ENCODE measurements at regions not wholly inside any gene's neighbourhood (a gene's known extent, or its start where the extent isn't known, plus 50 kb on each side); places are given as distances from the start of the nearest gene placed in this dataset.
"Not testable (repeated sequence)": the region's sequence is repeated elsewhere in the genome, so short reads cannot be mapped to it uniquely, and the experiment has no call there.

DNA sequence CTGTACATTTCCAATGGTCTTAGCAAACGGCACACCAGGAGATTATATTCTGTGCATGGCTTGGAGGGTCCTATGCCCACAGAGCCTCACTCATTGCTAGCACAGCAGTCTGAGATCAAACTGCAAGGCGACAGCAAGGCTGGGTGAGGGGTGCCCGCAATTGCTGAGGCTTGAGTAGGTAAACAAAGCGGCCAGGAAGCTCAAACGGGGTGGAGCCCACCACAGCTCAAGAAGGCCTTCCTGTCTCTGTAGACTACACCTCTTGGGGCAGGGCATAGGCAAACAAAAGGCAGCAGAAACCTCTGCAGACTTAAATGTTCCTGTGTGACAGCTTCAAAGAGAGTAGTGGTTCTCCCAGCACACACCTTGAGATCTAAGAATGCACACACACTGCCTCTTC lies 91.3 kb downstream of the OR4A5 start:
- ATAC-seq, H3K27me3 ChIP-seq, DNase-seq, H3K4me1 ChIP-seq, H3K36me3 ChIP-seq, H3K4me3 ChIP-seq, H3K27ac ChIP-seq: not testable (repeated sequence)
- intact Hi-C loops (cut with DNase I): loop anchor here in 1 of 10 donors (10.0 kb wide), 1 partner anchor 53 kb away; no protein-coding TSS in a partner anchor
- peaks cover 0 to 72% (median 35%) of the 10 kb centered on the region in 12 donors for H3K9me3 ChIP-seq
- 57 to 64% (median 60%) methylated on average over 5 of the region's 5 CpGs for WGBS, 4 donors

DNA sequence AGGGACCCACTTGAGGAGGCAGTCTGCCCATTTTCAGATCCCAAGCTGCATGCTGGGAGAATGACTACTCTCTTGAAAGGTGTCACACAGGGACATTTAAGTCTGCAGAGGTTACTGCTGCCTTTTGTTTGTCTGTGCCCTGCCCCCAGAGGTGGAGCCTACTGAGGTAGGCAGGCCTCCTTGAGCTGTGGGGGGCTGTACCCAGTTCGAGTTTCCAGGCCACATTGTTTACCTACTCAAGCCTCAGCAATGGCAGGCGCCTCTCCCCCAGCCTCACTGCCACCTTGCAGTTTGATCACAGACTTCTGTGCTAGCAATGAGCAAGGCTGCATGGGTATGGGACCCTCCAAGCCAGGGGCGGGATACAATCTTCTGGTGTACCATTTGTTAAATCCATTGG lies 126.0 kb downstream of the OR4A5 start:
- intact Hi-C loops (cut with DNase I): no loop called here
- TF ChIP-seq POLR2A (IDR thresholded peaks at IDR 0.05): no peak
- TF ChIP-seq, protein P1, sequence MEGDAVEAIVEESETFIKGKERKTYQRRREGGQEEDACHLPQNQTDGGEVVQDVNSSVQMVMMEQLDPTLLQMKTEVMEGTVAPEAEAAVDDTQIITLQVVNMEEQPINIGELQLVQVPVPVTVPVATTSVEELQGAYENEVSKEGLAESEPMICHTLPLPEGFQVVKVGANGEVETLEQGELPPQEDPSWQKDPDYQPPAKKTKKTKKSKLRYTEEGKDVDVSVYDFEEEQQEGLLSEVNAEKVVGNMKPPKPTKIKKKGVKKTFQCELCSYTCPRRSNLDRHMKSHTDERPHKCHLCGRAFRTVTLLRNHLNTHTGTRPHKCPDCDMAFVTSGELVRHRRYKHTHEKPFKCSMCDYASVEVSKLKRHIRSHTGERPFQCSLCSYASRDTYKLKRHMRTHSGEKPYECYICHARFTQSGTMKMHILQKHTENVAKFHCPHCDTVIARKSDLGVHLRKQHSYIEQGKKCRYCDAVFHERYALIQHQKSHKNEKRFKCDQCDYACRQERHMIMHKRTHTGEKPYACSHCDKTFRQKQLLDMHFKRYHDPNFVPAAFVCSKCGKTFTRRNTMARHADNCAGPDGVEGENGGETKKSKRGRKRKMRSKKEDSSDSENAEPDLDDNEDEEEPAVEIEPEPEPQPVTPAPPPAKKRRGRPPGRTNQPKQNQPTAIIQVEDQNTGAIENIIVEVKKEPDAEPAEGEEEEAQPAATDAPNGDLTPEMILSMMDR (IDR thresholded peaks at IDR 0.05): no peak
- no peaks in the 10 kb centered on the region for H3K4me1 ChIP-seq
- DNase-seq (no peak), ATAC-seq (no peak)
- H3K36me3 ChIP-seq: no peaks in the 10 kb centered on the region
- no peak overlapping the region for H3K4me3 ChIP-seq
- 33 to 44% (median 34%) methylated on average over 3 of the region's 3 CpGs for WGBS, 4 donors
- no peaks in the 10 kb centered on the region for H3K27me3 ChIP-seq
- peaks cover 0 to 86% (median 43%) of the 10 kb centered on the region in 12 donors for H3K9me3 ChIP-seq
- no peak overlapping the region for H3K27ac ChIP-seq

DNA sequence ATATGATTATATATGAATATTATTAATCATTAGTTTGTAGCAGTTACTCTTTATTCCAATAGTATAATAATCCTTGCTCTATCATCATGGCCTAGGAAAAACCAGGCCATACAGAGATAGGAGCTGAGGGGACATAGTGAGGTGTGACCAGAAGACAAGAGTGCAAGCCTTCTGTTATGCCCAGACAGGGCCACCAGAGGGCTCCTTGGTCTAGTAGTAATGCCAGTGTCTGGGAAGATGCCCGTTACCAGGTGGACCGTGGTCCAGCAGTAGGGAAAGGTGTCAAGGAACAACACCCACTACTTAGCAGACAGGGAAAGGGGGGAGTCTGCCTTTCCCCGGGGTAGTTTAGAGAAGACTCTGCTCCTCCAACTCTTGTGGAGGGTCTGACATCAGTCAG lies 148.4 kb downstream of the OR4A5 start:
- ATAC-seq; intact Hi-C loops (cut with DNase I); H3K27me3 ChIP-seq; H3K36me3 ChIP-seq; DNase-seq; H3K4me1 ChIP-seq; H3K27ac ChIP-seq; H3K4me3 ChIP-seq: not testable (repeated sequence)
- WGBS, 4 donors: 61 to 73% (median 65%) methylated on average over 3 of the region's 3 CpGs
- peaks cover 0 to 93% (median 53%) of the 10 kb centered on the region in 12 donors for H3K9me3 ChIP-seq

Measured in heart left ventricle (tissue), 16 donors.